ENCODE measurements at regions not wholly inside any gene's neighbourhood (a gene's known extent, or its start where the extent isn't known, plus 50 kb on each side); places are given as distances from the start of the nearest gene placed in this dataset.

DNA sequence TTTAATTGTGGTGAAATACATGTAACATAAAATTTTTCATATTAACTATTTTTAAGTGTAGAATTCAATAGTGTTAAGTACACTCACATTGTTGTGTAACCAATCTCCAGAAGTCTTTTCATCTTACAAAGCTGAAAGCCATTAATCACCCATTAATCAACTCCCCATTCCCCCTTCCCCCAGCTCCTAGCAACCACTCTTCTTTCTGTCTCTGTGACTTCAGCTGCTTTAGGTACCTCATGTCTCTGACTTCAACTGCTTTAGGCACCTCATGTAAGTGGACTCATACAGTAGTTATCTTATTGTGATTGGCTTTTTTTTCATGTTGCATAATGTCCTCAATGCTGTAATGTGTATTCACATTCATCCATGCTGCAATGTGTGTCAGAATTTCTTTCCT lies 150.8 kb upstream of the NTM start:
- TF ChIP-seq, protein P1, sequence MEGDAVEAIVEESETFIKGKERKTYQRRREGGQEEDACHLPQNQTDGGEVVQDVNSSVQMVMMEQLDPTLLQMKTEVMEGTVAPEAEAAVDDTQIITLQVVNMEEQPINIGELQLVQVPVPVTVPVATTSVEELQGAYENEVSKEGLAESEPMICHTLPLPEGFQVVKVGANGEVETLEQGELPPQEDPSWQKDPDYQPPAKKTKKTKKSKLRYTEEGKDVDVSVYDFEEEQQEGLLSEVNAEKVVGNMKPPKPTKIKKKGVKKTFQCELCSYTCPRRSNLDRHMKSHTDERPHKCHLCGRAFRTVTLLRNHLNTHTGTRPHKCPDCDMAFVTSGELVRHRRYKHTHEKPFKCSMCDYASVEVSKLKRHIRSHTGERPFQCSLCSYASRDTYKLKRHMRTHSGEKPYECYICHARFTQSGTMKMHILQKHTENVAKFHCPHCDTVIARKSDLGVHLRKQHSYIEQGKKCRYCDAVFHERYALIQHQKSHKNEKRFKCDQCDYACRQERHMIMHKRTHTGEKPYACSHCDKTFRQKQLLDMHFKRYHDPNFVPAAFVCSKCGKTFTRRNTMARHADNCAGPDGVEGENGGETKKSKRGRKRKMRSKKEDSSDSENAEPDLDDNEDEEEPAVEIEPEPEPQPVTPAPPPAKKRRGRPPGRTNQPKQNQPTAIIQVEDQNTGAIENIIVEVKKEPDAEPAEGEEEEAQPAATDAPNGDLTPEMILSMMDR (IDR thresholded peaks at IDR 0.05; ENCODE audit: insufficient read depth, low read length, poor library complexity, severe bottlenecking): no peak
- no peak for TF ChIP-seq EZH2phosphoT487 (conservative IDR thresholded peaks at IDR 0.05; ENCODE audit: low read length)

Measured in SU-DHL-6 (cell line).